Skin of body (tissue), 1 donor: ENCODE measurements at regions not wholly inside any gene's neighbourhood (a gene's known extent, or its start where the extent isn't known, plus 50 kb on each side); places are given as distances from the start of the nearest gene placed in this dataset.

Experiments used
- DNase-seq: peaks from one replicate; lab custom pipeline; 2025; lab: John Stamatoyannopoulos, UW

DNA sequence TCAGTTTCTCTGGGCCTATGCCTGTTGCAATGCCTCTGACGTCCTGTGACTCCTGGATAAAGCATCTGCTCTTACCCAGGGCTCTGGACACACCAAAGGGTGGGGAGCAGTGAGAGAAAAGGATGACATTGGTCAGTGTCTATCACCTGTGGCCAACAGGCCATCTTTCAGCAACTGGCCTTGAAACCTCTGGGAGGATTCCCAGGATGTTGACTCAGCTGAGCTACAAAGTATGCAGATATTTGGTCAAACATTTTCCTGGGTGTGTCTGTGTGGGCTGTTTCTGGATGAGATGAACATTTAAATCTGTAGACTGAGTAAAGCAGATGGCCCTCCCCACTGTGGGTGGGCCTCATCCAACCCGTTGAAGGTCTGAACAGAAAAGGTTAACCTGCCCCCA lies 149.9 kb downstream of the SPATA19 start:
- no peak for DNase-seq

DNA sequence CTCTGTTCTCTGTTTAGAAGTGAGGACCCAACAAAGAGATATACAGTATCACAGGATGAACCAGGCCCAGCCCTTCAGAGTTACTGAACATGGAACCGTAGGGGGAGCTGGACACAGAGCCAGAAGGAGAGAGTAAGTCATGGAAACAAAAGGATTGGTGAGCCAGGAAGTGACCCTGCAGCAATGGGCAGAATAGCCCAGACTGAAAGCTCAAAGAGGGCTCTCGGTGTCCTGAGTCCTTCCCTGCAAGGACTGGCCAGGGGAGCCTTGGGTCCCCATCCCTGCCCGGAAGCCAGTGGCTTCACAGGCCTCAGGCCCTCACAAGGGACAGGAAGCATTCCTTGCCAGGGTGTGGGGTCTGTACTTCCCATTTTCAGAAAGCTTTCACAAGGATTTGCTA lies 150.6 kb downstream of the SPATA19 start:
- no peak for DNase-seq

DNA sequence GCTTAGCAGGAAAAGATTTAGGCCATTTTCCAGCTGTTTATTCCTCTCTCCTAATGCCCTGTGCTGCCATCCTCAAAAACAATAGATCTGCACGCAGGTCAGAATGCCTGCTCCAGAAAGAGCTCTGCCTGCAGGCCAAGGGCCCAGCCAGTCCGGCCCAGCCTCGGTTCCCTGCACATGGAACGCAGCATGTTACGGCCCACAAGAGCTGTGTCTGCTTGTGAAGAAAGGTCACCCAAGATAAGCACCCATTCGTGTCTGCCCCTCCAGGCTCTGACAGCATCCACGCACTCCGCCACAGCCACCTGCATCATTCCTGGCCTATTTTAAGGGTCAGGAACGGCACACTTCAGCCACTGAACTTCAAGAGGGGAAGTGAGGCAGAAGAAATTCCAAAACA lies 152.2 kb downstream of the SPATA19 start:
- DNase-seq, result no peak

DNA sequence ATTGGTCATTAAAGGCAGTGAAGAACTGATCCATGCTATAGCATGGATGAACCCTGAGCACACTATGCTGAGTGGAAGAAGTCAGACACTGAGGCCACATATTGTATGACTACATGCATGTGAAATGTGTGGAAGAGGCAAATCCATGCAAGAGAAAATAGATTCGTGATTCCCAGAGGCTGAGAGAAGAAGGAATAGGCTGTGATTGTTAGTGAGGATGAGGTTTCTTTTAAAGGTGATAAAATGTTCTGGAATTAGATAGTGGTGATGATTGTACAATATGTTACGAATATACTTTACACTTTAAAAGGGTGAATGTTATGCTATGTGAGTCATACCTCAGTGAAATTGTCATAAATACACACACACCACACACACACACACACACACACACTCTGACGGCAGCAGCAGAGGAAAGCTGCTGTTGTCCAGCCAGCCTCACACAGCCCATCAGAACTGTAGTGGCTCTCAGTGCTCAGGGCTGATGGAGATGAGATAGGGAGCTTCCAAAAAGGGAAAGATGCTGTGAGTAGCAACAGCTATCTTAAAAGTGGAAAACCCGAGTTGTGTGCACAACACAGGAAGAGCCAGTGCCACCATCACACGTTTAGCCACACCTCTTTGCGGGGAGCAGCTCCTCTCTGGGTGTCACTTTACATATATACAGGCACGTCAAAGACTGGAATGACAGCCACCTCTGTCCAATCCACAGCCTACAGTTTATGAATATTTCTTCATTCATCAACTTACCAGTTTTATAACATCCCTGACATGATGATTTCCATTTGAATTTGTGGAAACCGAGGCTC lies 153.0 kb downstream of the SPATA19 start:
- DNase-seq, result no peak

DNA sequence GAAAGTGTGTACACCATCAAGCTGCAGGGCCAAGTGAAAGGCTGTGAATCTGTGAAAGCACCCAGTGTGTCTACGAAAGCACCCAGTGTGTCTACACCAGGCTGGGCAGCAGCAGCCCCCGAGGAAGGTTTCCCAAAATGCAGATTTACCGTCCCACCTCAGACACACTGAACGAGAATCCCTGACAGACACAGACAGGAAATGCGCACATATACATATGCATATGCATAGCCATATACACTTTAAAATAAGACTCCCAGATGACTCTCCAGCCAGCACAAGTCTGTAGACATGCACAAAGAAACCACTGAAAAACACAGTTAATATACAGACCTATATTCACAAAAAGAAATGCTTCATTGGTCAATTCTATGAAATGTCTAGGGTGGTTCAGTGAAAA lies 155.5 kb upstream of the OPCML start:
- no peak for DNase-seq

DNA sequence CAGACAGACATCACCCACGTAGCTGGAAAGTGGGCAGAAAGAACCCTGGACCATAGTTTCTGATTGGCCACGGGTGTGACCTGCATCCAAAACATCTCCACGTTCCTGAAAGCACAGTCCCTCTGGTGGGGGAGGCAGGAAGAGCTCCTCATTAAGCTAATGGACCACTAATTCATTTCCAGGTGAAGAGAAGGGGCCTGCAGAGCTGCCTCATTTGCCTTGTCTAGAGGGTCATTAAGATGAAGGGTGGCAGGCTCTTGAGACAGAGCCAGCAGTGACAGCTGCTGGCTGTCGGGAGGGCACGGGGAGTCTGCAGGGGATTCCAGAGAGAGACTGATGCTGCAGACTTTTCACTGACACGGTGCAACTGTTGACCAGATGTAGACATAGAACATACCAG lies 149.6 kb upstream of the OPCML start:
- DNase-seq, result no peak

DNA sequence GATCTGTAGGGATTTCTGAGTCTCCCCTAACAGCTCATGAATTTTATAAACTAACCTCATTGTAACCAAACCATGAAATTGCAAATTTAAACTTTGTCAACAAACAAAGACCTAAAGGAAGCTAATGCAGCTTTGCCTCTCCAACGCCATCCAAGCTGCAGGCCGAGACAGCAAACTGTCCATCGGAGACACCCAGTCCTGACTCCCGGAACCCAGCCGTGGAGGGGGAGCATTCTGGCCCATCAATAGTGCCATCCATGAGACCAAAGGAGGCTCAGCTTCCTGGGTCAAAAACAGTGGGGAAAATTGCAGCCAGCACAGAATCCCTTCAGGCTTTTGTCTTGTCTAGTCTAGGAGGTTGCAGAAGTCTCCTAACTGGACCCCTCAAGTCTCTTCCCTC lies 147.6 kb upstream of the OPCML start:
- no peak for DNase-seq

DNA sequence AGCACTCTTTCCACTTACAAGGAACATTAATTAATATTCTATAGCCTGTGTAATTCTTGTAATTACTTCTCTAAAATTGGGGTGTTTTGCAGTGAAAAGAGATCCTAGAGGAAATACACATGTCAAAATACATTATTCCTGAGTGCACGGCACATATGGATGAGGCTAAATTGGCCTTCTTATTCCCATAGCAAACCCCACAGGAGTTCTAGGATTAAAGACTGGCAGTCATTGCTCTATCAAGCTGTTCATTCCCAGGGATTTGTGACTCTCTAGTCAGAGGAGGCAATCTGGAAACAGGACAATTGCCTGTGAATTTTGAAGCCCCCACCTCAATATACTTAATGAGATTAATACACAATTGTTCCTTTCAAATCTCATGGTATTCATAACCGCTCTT lies 145.9 kb upstream of the OPCML start:
- DNase-seq, result no peak

DNA sequence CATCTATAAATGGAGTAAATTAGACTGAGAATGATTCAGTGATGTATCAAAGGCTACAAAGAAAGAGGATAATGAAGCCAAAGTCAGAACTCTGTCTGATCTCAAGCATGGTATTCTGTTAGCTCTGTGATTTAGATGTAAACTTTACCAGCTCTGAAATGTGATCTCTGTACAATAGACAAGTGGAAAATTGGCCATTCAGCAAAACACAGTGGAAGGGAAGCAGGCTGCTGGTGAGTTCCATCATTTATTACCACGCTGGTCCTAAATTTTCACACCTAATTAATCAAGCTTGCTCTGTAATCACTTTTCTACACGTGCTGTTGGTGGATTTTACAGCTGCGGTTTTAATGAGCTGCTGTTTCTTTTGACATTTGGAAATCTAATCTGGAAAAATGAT lies 145.1 kb upstream of the OPCML start:
- no peak for DNase-seq

DNA sequence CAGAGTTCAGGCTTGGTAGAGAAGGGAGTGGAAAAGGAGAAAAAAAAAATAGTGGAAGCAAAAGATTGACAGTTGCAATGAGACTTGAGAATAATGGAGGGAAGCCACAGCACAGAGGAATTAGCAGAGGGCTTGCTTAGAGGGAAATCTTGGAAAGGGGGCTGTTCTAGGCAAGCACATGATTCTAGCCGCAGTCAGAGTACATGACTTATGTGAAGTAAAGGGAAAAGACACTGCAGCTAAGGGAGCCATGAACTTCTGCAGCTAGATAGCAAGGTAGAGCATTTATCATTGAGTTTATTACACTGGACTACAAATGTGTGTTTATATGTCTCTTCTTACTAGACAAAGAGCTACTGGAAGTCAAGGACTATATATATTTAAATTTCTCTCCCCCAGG lies 144.0 kb upstream of the OPCML start:
- no peak for DNase-seq

DNA sequence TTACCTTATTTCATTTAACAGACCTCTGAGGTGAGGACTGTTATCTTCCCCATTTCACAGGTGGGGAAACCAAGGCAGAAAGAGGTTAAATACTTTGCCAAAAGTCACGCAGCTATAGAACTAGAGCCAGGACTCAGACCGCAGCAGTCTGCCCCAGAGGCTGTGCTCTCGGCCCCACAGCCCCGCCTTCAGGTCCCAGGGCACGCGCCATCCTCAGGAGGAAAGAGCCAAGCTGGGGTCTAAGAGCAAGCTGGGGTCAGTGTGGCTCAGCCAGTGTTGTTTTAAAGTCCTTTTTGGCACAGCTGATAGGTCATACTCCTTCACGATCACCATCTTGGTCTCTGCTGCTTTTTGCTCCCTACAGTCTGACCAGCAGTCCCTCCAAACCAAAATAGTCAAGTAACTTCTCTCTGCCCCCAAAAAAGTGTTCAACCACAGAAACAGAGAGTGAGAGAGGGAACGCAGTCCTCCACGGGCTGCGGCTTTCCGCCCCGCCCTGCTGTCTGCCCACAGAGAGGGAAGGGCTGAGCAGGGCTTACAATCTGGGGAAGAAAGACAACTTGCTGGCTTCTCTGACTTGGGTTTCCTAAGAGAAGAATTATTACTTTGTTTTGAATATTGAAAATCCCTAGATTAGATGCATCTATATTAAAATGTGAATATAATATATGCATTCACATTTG lies 137.2 kb upstream of the OPCML start:
- DNase-seq, result no peak

DNA sequence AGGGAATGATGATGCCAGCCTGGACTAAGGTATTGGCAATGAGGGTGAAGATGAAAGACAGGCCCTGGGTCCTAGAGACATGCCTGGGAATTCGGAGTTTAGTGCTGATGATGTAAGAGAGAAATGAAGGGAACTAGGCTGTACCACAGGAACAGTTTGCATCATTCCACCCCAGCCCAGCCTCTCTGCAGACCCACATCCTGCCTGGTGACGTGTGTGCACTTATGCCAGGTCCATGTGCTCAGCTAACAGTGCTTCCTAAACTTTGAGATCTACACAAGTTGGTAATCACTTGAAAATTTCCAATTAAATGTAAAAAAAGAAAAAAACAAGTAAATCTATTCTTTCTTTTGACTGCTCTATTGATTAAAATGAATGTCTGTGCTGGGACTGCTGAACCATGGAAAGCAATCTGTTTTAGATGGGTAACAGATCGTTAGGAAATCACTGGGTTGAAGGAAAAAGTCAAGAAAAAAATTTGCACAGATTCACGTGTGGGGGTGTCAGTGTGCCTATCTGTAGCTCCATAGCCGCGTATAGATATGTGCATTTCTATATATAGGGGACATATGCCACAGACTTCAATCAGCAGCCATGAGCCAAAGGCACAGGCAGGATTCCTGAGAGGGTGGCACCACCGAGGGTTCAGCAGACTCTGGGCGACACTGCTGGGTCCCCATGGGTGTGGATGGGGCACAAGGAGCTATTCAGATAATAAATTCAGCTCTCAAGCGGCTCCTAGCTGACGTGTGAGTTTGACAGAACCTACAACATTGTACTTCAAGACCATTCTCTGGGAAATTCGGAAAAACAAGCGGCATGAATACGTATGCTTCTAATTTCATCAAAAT lies 131.1 kb upstream of the OPCML start:
- DNase-seq, result no peak

DNA sequence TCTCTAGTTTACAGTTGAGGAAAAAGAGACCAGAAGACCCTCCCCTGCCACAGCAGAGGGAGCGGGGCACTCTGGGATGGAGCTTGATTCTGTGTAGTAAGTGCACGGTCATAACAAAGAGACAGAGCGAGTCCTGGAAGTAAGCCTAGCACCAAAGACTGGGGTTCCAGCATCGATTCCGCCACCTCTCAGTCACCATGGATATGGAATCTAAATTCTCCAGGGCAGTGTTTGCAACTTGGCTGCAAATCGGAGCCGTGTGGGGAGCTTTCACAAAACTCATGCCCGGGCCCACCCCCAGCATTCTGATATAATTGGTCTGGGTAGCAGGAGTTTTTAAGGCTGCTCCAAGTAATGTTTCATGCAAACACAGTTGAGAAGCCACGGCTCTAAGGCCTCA lies 129.5 kb upstream of the OPCML start:
- DNase-seq, result no peak

DNA sequence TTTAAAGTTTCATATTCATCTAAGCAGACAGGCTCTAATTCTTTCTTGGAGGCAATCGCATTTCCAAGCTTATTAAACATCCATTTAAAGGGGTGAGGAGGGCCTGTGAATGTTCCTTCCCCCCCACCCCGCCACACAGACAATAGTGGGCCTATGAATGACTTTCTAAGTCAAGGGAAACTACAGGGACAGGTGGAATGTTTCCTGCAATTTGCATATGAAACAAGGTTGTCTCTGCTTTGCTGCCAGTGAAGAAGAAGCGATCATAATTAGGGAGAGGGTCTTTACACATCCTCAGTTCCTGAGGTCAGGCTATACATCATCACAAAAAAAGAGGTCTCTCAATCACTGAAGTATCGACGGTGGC lies 127.9 kb upstream of the OPCML start:
- DNase-seq, result no peak

DNA sequence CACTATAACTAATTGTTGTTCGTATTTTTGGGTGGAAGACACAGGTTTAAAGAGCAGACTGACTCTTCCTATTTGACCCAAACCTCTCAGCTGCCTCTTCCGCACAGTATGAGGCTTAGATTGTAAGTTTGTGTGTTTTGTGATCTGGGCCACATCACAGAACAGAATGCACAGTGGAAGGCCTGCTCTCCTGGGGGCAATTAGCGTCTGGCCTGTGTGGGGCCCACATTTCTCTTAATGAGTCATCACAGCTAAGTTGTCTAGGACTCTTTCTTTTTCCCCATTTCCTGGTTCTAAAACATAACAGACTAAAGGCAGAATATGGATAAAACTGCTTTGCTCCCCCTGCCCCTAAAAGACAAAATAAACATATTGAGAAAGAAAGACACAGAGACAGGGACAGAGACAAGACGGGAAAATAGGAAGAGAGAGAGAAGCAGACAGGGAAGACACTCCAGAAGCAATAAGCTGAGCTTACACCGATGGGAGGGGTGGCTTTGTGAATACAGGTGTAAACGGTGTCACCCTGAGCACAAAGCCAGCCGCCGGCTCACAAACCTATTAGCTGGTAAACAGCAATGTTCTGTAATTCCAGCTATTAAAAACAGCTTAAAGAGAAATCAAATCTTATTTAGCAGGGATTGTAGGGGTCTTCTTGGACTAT lies 127.4 kb upstream of the OPCML start:
- DNase-seq, result no peak

DNA sequence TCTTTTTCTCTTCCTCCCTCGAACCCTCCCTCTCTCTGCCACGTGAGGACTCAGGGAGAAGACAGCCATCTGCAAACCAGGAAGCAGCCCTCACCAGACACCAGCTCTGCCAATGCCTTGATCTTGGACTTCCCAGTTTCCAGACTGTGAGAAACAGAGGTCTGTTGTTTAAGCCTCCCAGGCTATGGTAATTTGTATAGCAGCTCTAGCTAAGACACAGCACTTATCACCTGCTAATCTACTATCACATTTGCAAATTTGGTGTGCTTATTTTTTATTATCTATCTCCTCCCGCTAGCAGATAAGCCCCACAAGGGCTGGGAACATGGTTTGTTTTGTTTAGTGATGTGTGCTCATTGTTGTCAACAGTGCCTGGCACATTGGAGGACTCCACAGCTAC lies 124.8 kb upstream of the OPCML start:
- DNase-seq, result no peak

DNA sequence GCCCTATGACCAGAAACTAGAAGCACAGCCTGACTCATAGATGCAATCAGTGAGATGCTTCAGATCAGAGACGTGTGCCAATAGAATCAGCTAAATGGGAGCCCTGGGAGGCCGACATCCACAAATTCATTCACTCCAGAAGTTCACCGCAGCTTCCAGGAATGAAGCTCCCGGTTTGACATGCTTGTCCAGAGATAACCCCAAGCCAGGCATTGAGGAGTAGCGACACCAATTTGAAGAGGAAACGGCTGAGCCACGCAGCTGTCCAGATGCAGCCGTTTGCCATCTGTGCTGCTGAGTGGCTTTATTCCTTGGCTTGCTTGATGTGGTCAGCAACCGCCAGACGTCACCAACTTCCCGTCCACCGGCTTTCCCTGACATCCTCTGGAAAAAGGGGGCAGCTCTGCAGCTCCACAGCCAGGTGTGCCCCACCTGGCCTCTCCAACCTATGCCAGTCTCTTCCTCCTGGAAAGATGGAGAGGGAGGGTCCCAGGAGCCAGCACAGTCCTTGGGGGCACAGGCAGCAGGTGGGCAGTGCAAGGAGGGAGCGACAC lies 123.9 kb upstream of the OPCML start:
- no peak for DNase-seq

DNA sequence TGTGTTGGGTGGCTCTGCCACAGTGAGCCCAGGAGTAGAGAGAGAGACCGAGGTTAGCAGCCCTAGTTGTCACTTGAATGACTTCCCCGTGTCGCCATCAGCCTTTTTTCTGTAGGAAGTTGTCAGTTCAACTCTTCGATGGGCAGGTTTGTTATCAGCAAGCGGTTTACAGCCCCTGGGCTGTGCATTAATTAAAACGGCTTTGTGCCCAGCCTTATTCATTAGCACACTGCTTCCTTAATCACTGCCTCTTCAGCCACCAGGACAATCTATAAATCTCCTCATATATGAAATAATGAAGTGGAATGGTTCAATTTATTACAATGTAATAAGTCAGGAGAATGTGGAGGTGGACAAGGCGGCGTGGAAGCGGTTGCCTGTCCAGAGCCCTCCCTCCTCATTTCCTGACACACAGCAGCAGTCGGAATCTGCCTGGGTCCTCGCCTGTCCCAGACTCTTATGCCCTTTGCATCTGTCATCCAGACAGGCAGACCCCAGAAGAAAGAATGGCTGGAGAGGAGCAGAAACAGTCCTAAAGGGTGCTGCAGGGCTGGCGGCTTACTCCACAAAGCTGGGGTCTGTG lies 122.4 kb upstream of the OPCML start:
- DNase-seq, result no peak

DNA sequence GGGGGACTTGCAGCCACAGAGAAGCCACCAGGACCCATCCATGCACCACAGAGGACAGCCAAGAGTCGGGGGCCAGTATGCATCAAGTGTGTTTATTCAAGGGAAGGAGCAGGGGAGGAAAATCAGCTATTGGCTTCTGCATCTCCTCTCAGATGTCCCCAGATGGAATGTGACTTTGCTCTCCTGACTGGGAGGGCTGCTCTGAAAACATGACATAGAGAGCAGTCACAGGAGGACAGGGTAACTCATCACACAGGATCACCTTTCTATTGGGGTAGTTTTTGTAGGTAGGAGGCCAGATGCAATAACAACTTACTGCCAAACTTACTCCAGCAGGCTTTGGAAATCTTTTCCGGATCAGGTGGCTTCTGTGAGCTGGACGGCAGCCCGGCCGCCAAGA lies 121.0 kb upstream of the OPCML start:
- no peak for DNase-seq

DNA sequence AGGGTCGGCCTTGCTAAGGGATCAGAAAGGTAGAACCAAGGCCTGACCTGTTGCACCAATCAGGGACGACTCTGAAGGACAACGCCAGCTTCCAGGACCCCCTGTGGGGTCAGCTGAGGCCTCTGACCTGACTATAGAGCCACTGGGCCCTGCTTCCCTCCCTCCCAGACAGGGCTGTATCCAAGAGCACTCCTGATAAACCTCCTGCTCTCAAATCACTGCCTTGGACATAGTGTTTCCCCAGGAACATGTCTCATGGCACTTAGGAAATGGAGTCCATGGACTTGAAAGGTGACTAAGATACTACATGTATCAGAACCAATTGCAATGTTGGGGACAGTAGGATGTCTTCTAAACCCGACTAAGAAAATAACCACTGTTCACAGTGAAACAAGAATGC lies 117.8 kb upstream of the OPCML start:
- no peak for DNase-seq

DNA sequence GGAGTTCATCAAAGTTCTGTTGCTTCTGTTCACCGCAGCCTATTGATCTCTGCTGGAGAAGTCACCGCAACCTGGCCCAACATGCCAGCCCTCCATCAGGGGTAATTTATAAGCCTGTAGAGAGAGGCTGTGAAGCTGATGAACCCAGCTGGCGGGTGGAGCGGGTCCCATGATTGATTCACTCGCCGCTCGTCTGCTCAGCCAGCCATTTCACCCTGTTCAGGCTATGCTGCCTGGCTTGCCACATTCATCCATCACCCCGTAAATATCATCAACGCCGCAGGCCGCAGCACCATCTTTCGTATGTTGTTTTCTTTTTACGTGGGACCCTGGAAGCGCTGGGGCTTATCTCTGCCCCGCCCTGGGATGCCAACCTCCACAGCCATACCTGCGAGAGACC lies 116.7 kb upstream of the OPCML start:
- DNase-seq, result no peak
